Upper lobe of right lung (tissue), 1 donor: ENCODE measurements at regions not wholly inside any gene's neighbourhood (a gene's known extent, or its start where the extent isn't known, plus 50 kb on each side); places are given as distances from the start of the nearest gene placed in this dataset.

ENCODE experiments used
- ATAC-seq: fragments of 200-7000 bp; cut with Tn5 transposase; one replicate; pipeline ENCODE4 v1.9.1; 2020; ENCODE audit warnings: mild to moderate bottlenecking, moderate library complexity
- DNase-seq: peaks from one replicate; pipeline ENCODE4 v3.0.0-alpha.2; 2020
- H3K27ac ChIP-seq: fragments of 200-600 bp; one replicate; pipeline ENCODE4 v1.8.0; 2022
- H3K27me3 ChIP-seq: fragments of 200-600 bp; one replicate; pipeline ENCODE4 v1.8.0; 2022; ENCODE audit warnings: mild to moderate bottlenecking
- H3K36me3 ChIP-seq: fragments of 200-600 bp; one replicate; pipeline ENCODE4 v1.8.0; 2022
- H3K4me1 ChIP-seq: fragments of 200-600 bp; one replicate; pipeline ENCODE4 v1.8.0; 2022
- H3K4me3 ChIP-seq: fragments of 200-600 bp; one replicate; pipeline ENCODE4 v1.8.0; 2022; ENCODE audit warnings: mild to moderate bottlenecking
- H3K9me3 ChIP-seq: fragments of 200-600 bp; one replicate; pipeline ENCODE4 v1.8.0; 2022
- intact Hi-C: fragments of 100-400 bp; cut with DNase I; formaldehyde crosslinking; loops from one replicate; pipeline ENCODE4 v1.11.0; 2022
- TF ChIP-seq, protein P1 (sequence below): fragments of 200-600 bp; IDR thresholded peaks from one replicate; pipeline ENCODE4 v1.8.0; 2022; ENCODE audit warnings: antibody characterized with exemption
- donor health status: DM: no; HTN: yes; CAD: no; lungs with severe emphysema.

- intact Hi-C loops: no loop called here
- H3K36me3 ChIP-seq: no peaks in the 10 kb centered on the region
- no peak overlapping the region for H3K4me3 ChIP-seq
- H3K4me1 ChIP-seq: no peaks in the 10 kb centered on the region
- H3K9me3 ChIP-seq: no peaks in the 10 kb centered on the region
- no peak overlapping the region for H3K27ac ChIP-seq
- H3K27me3 ChIP-seq: no peaks in the 10 kb centered on the region
- TF ChIP-seq, protein P1, sequence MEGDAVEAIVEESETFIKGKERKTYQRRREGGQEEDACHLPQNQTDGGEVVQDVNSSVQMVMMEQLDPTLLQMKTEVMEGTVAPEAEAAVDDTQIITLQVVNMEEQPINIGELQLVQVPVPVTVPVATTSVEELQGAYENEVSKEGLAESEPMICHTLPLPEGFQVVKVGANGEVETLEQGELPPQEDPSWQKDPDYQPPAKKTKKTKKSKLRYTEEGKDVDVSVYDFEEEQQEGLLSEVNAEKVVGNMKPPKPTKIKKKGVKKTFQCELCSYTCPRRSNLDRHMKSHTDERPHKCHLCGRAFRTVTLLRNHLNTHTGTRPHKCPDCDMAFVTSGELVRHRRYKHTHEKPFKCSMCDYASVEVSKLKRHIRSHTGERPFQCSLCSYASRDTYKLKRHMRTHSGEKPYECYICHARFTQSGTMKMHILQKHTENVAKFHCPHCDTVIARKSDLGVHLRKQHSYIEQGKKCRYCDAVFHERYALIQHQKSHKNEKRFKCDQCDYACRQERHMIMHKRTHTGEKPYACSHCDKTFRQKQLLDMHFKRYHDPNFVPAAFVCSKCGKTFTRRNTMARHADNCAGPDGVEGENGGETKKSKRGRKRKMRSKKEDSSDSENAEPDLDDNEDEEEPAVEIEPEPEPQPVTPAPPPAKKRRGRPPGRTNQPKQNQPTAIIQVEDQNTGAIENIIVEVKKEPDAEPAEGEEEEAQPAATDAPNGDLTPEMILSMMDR: no peak
- no peak for ATAC-seq
- DNase-seq: no peak
Observed at GRCh38 chr6:62889240-62889639, 322.0 kb upstream of the FKBP1C start.

- no peak overlapping the region for H3K4me3 ChIP-seq
- H3K36me3 ChIP-seq: no peaks in the 10 kb centered on the region
- ATAC-seq (no peak), DNase-seq (no peak)
- no peaks in the 10 kb centered on the region for H3K9me3 ChIP-seq
- no peaks in the 10 kb centered on the region for H3K4me1 ChIP-seq
- H3K27ac ChIP-seq: no peak overlapping the region
- TF ChIP-seq, protein P1: peak; percentile 44
- no peaks in the 10 kb centered on the region for H3K27me3 ChIP-seq
- intact Hi-C loops: no loop called here
Observed at GRCh38 chr6:62891065-62891647, 320.1 kb upstream of the FKBP1C start.

DNA sequence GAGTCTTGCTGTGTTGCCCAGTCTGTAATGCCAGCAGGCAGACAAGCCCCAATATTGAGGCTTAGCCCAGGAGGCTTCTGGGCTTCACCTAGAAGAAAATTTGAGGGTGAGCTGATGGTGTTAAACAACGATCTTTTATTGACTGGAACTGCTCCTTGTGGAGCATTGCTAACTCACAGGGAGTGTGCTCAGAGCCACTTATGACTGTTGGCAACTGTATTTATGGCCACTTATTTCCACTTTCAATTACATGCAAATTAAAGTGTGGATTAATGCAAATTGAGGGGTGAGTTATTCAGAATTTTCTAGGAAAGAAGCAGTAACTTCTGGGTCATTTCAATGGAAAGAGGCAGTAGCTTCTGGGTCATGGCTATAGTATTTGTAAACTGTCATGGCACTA lies 317.2 kb upstream of the FKBP1C start:
- TF ChIP-seq, protein P1: no peak
- H3K27ac ChIP-seq: no peak overlapping the region
- no peak for ATAC-seq
- intact Hi-C loops: no loop called here
- no peak overlapping the region for H3K4me3 ChIP-seq
- no peaks in the 10 kb centered on the region for H3K27me3 ChIP-seq
- no peaks in the 10 kb centered on the region for H3K36me3 ChIP-seq
- no peak for DNase-seq
- no peaks in the 10 kb centered on the region for H3K4me1 ChIP-seq
- no peaks in the 10 kb centered on the region for H3K9me3 ChIP-seq

DNA sequence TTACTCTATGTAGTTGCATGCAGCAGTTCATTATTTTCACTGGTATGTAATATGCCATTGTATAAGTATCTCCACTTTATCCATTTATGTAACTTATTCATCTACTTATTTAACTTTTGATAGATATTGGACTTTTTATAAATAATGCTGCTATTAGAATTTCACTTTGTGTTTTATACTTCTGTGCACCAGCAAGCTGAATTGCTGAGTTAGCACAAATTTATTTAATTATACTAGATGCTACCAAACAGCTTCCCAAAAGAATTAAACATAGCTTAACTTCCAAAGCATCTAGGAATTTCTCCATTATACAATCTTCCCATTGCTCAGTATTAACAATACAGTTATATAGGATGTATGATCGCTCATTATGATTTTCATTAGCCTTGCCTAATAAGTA lies 308.0 kb upstream of the FKBP1C start:
- no peaks in the 10 kb centered on the region for H3K27me3 ChIP-seq
- TF ChIP-seq, protein P1: no peak
- ATAC-seq: no peak
- no peaks in the 10 kb centered on the region for H3K36me3 ChIP-seq
- H3K27ac ChIP-seq: no peak overlapping the region
- intact Hi-C loops: no loop called here
- H3K9me3 ChIP-seq: no peaks in the 10 kb centered on the region
- no peaks in the 10 kb centered on the region for H3K4me1 ChIP-seq
- no peak for DNase-seq
- H3K4me3 ChIP-seq: no peak overlapping the region

DNA sequence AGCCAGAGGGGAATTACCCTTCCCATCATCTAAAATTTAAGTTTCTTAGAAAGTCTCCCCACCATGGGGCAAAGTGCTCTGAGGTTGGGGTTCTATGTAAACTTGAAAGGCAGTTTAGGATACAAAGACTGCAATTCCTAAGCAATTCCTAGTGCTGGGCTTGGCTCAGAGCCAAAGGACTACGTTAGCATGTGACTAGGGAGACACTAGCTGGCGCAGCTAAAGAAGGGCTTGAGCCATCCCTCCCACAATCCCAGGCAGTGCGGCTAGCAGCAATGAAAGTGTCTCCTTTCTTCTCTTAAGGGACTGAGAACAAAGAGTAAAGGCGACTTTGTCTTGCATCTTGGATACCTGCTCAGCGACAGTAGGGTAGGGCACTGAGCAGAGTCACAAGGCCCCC lies 306.6 kb upstream of the FKBP1C start:
- no peak for ATAC-seq
- no peaks in the 10 kb centered on the region for H3K27me3 ChIP-seq
- intact Hi-C loops: no loop called here

More for the DNA sequence above, 306.6 kb upstream of the FKBP1C start:
- Histone ChIP-seq H3K36me3 (no peaks in the 10 kb centered on the region), H3K27ac (no peak overlapping the region), H3K4me3 (no peak overlapping the region), H3K4me1 (no peaks in the 10 kb centered on the region), H3K9me3 (no peaks in the 10 kb centered on the region)
- TF ChIP-seq, protein P1: no peak
- no peak for DNase-seq
